ENCODE measurements at regions not wholly inside any gene's neighbourhood (a gene's known extent, or its start where the extent isn't known, plus 50 kb on each side); places are given as distances from the start of the nearest gene placed in this dataset.
"Not testable (repeated sequence)": the region's sequence is repeated elsewhere in the genome, so short reads cannot be mapped to it uniquely, and the experiment has no call there.

DNA sequence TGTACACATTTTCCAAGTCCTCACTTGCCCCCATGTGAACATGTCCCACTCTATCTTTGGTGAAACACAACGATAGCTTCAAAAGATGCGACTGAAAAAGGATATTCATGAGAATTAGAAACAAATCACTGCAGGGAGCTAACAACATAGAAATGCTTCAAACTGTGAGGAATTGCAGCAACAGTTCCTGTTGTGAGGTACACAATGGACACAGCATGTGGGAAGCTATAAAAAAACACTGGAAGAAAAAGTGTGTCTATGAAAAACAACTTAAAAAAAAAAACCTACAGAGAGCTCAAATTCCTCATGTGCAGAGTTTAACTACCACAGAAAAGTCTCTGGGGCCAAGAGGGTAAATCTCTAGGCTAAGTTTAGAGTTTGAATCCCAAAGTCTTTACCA lies 51.6 kb upstream of the BLTP1 start:
- no peak for ATAC-seq

- no peak for ATAC-seq
These were observed 52.2 kb upstream of the BLTP1 start for GRCh38 chr4:122099896-122100295.

GRCh38 chr4:122091836-122092405 lies 60.2 kb upstream of the BLTP1 start:
- no peak for ATAC-seq

DNA sequence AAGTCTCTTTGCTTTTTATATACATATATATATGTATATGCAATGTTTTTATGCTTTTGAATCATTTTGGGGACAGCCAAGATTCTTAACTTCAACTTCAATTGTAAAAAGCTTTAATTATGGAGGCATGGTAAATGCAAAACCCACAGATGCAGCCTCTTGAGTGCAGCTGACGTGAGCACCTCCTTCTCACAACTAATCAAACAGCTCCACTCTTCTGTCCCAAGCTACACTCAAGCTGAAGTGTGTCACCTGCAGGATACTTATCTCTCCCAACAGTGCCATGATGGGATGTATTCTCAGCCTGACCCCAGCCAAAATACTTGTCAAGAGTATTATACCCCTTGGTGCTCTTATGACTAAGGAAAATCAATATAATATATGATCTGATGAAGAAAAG lies 60.7 kb upstream of the BLTP1 start:
- no peak for ATAC-seq

- ATAC-seq, result no peak
These were observed 61.1 kb upstream of the BLTP1 start for GRCh38 chr4:122090989-122091388.

GRCh38 chr4:122086338-122087065 lies 65.6 kb upstream of the BLTP1 start:
- no peak for ATAC-seq

GRCh38 chr4:122083989-122084388 lies 68.1 kb upstream of the BLTP1 start:
- ATAC-seq, result no peak

- ATAC-seq, result no peak
These were observed 68.8 kb upstream of the BLTP1 start for GRCh38 chr4:122083351-122083750.

- ATAC-seq, result no peak
These were observed 69.5 kb upstream of the BLTP1 start for GRCh38 chr4:122082661-122083060.

DNA sequence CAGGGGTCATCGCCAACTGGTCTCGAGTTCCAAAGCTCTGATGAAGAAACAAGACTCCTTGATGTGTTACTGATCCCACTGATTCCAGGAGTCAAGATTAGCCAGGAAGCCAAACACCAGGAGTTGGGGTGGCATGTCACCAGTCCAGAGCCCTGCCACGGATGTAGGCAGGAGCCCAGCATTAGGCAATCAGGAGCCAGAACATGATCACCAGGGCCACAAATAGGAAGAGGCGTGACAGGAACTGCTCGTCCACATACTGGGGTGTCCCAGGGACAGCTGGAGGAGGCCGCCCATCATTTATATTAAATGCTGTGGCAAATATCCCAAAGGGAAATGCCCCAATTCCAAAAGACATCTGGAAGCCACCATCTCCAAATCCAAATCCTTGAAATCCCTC lies 74.5 kb upstream of the BLTP1 start:
- not testable (repeated sequence) for ATAC-seq

- ATAC-seq, result not testable (repeated sequence)
These were observed 75.3 kb upstream of the BLTP1 start for GRCh38 chr4:122076835-122077234.

- no peak for ATAC-seq
These were observed 78.5 kb upstream of the BLTP1 start for GRCh38 chr4:122073615-122074014.

DNA sequence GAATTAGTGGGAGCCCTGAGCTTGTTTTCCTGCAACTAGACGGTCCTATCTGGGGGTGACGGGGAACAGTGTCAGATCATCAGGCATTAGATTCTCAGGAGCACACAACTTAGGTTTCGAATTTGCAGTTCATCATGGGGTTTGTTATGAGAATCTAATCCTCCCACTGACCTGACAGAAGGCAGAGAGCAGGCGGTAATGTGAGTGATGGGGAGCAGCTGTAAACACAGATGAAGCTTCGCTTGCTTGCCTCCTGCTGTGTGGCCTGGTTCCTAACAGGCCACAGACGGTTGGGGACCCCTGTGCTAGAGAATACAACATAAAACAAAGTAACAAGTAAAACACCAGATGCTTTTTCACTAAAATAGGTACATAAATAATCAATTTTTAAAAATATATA lies 86.2 kb upstream of the BLTP1 start:
- ATAC-seq, result no peak

DNA sequence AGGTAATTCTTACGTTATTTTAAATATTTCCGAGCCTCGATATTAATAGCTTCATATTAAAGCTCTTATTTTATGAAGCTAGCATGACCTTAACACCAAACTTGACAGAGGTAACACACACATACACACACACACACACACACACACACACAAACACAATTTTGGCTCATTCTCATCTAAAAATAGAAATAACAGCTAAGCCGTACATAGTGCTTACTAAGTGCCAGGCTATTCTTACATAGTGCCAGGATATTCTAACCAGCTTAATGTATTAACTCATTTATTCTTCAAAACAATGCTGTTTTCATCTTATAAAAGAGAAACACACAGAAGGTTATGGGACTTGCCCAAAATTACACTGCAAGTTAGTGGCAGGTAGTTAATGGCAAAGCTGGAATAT lies 87.0 kb upstream of the BLTP1 start:
- ATAC-seq, result no peak

GRCh38 chr4:122053186-122053585 lies 98.9 kb upstream of the BLTP1 start:
- no peak for ATAC-seq

GRCh38 chr4:122052677-122053076 lies 99.5 kb upstream of the BLTP1 start:
- no peak for ATAC-seq

GRCh38 chr4:122050841-122051240 lies 99.0 kb upstream of the TRPC3 start:
- ATAC-seq, result no peak

- ATAC-seq, result no peak
These were observed 95.9 kb upstream of the TRPC3 start for GRCh38 chr4:122047456-122048425.

DNA sequence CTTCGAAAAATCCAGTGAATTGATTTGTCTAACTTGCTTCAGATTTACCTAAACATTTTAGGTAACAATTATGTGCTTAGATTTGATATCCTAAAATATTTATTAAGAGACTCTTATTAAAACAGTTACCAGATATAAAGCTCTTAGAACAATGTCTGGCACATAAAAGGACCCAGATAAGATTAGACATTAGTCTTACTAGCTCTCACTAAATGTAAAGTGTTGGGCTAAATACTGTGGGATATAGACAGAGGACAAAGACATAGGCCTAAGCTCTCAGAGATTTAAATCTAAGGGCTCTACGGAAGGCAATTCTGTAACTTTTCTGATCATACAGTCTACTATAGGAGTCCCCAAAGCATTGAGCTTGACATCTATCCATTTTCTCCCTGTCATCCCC lies 94.4 kb upstream of the TRPC3 start:
- no peak for ATAC-seq

DNA sequence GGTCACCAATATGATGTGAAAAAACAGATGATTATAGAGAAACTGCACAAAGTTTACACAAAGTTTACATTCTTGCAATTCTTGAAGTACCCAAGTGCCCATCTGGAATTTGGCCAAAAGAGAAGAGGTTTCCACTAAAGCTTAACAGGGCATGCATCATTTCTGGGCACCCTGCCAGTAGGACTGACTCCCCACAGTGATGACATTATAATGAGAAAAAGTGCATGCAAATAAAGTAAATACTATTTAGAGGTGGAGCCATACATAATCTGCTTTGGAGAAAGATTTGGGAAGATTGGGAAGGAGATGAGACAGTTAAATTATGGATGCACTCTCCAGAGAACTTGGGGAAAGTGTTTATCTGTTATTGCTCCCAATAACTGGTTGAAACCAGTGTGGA lies 93.7 kb upstream of the TRPC3 start:
- no peak for ATAC-seq

GRCh38 chr4:122044501-122044900 lies 92.6 kb upstream of the TRPC3 start:
- ATAC-seq, result no peak

DNA sequence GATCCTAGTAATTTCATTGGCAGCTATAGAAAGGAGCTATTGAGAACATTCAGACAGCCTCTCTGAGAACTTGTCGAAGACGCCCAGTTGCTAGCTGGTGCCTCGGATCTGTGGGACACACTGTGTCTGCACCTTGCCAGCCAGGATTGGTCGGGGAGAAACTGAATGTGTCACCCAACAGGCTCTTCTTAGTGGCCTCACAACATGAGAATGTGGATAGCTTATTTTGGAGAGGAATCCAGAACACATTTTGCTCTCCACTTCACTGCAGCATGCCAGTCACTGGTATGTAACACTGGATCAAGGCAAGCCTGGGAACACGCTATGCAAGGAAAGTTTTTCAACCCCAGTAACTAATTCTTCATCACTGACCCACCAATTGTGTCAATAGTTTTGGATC lies 89.5 kb upstream of the TRPC3 start:
- no peak for ATAC-seq

DNA sequence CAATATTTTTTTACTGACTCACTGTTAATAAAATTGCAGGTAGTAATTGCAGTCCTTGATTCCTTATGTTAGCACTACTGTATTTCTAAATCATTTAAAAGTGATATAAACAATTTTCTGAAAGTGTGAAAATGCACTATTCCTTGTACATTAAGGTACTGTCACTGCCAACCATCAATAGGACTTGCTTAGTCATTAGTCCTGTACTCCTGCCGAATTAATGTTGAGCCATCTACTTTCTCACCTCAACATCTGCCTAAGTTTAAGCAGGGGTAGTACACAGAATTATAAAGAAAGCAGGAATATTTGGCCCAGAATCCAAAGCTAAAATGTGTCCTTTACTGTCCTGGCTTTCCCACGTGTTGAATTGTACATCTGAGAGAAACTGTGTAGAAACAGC lies 87.0 kb upstream of the TRPC3 start:
- ATAC-seq, result no peak

- no peak for ATAC-seq
These were observed 82.8 kb upstream of the TRPC3 start for GRCh38 chr4:122034619-122035018.
